ENCODE measurements at regions not wholly inside any gene's neighbourhood (a gene's known extent, or its start where the extent isn't known, plus 50 kb on each side); places are given as distances from the start of the nearest gene placed in this dataset.

- no peaks in the 10 kb centered on the region for H3K36me3 ChIP-seq (replicated peaks in 1 of 2)
- H3K27me3 ChIP-seq, result no peaks in the 10 kb centered on the region
- no peak for TF ChIP-seq CTCF (IDR thresholded peaks at IDR 0.05)
- no peak for TF ChIP-seq POLR2A (IDR thresholded peaks at IDR 0.05)
- no peak for DNase-seq
- no peak overlapping the region for H3K27ac ChIP-seq
- no peaks in the 10 kb centered on the region for H3K9me3 ChIP-seq (replicated peaks in 1 of 3)
- H3K4me3 ChIP-seq, result no peak overlapping the region
- intact Hi-C loops (cut with DNase I), result loop anchor here in 1 of 2 donors (10.0 kb wide), 1 partner anchor 275 kb away; no protein-coding TSS in a partner anchor
- H3K4me1 ChIP-seq (replicated peaks in 1 of 2), result no peaks in the 10 kb centered on the region
- 28 to 42% (median 36%) methylated on average over 6 of the region's 6 CpGs for WGBS, 4 donors
These were observed 89.0 kb upstream of the PTPRR start for GRCh38 chr12:71009430-71010142.

GRCh38 chr12:71008616-71009015, 88.1 kb upstream of the PTPRR start:
- Histone ChIP-seq H3K27me3 (no peaks in the 10 kb centered on the region), H3K4me3 (no peak overlapping the region), H3K4me1 (replicated peaks in 1 of 2) (no peaks in the 10 kb centered on the region), H3K27ac (no peak overlapping the region), H3K9me3 (replicated peaks in 1 of 3) (no peaks in the 10 kb centered on the region), H3K36me3 (replicated peaks in 1 of 2) (no peaks in the 10 kb centered on the region)
- TF ChIP-seq CTCF (IDR thresholded peaks at IDR 0.05) (no peak), POLR2A (IDR thresholded peaks at IDR 0.05) (no peak)
- 73 to 89% (median 80%) methylated on average over 2 of the region's 2 CpGs for WGBS, 4 donors
- DNase-seq, result no peak
- intact Hi-C loops (cut with DNase I), result no loop called here

- TF ChIP-seq CTCF (IDR thresholded peaks at IDR 0.05) (no peak), POLR2A (IDR thresholded peaks at IDR 0.05) (no peak)
- intact Hi-C loops (cut with DNase I), result no loop called here
These were observed 87.4 kb upstream of the PTPRR start for GRCh38 chr12:71007781-71008404.

GRCh38 chr12:71007020-71007419, 86.5 kb upstream of the PTPRR start:
- Histone ChIP-seq H3K36me3 (replicated peaks in 1 of 2) (no peaks in the 10 kb centered on the region), H3K9me3 (replicated peaks in 1 of 3) (no peaks in the 10 kb centered on the region), H3K27ac (no peak overlapping the region), H3K4me3 (no peak overlapping the region), H3K4me1 (replicated peaks in 1 of 2) (no peaks in the 10 kb centered on the region), H3K27me3 (no peaks in the 10 kb centered on the region)
- 67 to 72% (median 69%) methylated on average over 3 of the region's 3 CpGs for WGBS, 4 donors
- no peak for DNase-seq
- intact Hi-C loops (cut with DNase I), result no loop called here
- TF ChIP-seq CTCF (IDR thresholded peaks at IDR 0.05) (no peak), POLR2A (IDR thresholded peaks at IDR 0.05) (no peak)

More at GRCh38 chr12:71007781-71008404, 87.4 kb upstream of the PTPRR start:
- H3K9me3 ChIP-seq (replicated peaks in 1 of 3), result no peaks in the 10 kb centered on the region
- H3K4me3 ChIP-seq, result no peak overlapping the region
- H3K4me1 ChIP-seq (replicated peaks in 1 of 2), result no peaks in the 10 kb centered on the region
- H3K27ac ChIP-seq, result no peak overlapping the region
- no peak for DNase-seq
- 69 to 87% (median 76%) methylated on average over 2 of the region's 2 CpGs for WGBS, 4 donors
- H3K27me3 ChIP-seq, result no peaks in the 10 kb centered on the region
- no peaks in the 10 kb centered on the region for H3K36me3 ChIP-seq (replicated peaks in 1 of 2)

Data from adrenal gland (tissue), 9 donors.